ENCODE measurements at regions not wholly inside any gene's neighbourhood (a gene's known extent, or its start where the extent isn't known, plus 50 kb on each side); places are given as distances from the start of the nearest gene placed in this dataset.

DNA sequence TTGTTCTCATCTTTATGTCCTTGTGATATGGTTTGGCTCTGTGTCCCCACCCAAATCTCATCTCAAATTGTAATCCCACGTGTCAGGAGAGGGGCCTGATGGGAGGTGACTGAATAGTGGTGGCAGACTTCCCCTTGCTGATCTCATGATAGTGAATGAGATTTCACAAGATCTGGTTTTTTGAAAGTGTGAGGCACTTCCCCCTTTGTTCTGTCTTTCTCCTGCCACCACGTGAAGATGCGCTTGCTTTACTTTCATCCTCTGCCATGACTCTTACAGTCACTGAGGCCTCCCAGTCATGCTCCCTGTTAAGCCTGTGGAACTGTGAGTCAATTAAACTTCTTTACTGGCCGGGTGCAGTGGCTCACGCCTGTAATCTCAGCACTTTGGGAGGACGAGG is 161.0 kb downstream of the HERPUD2 start:
- peak; percentile 64 for DNase-seq

GRCh38 chr7:35530124-35531109 is 164.5 kb downstream of the HERPUD2 start:
- peak; percentile 41 for DNase-seq

- DNase-seq = no peak
These were observed 165.2 kb downstream of the HERPUD2 start for GRCh38 chr7:35529713-35530112.

- DNase-seq = no peak
These were observed 166.5 kb downstream of the HERPUD2 start for GRCh38 chr7:35528381-35528977.

DNA sequence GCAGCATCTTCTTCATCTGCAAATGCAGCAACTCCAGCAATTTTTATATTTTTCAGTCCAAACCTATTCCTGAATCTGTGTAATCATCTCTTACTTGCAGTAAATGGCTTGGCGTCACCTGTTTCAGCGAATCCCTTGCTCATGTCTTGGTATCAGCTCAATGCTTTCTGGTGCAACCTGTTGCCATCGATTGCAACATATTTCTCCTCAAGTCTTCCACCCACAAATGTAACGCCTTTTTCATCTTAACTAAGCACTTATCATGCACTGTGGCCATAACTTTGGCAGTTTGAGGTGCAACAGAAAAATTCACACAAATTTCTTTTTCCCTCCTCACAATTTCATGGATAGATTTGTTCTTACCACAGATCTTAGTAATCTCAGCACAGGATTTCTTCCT is 168.3 kb downstream of the HERPUD2 start:
- DNase-seq = no peak

- no peak for DNase-seq
These were observed 170.7 kb downstream of the HERPUD2 start for GRCh38 chr7:35524112-35524804.

DNA sequence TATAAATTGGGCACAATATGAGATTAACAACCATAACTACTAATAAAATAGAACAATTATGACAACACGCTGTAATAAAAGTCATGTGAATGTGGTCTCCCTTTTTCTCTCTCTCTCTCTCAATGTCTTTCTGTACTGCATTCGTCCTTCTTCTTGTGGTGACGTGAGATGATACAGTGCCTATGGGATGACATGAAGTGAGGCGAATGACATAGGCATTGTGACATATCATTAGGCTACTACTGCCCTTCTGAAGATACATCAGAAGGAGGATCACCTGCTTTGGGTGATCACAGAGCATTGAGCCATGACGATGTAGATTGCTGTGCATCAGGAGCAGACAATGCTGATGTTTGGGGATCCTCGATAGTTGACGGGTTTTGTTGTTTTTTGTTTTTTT is 171.6 kb downstream of the HERPUD2 start:
- DNase-seq = no peak

- no peak for DNase-seq
These were observed 172.2 kb downstream of the HERPUD2 start for GRCh38 chr7:35522697-35523096.

GRCh38 chr7:35521941-35522340 is 173.0 kb downstream of the HERPUD2 start:
- DNase-seq = no peak

GRCh38 chr7:35520810-35521625 is 173.9 kb downstream of the HERPUD2 start:
- DNase-seq = no peak

DNA sequence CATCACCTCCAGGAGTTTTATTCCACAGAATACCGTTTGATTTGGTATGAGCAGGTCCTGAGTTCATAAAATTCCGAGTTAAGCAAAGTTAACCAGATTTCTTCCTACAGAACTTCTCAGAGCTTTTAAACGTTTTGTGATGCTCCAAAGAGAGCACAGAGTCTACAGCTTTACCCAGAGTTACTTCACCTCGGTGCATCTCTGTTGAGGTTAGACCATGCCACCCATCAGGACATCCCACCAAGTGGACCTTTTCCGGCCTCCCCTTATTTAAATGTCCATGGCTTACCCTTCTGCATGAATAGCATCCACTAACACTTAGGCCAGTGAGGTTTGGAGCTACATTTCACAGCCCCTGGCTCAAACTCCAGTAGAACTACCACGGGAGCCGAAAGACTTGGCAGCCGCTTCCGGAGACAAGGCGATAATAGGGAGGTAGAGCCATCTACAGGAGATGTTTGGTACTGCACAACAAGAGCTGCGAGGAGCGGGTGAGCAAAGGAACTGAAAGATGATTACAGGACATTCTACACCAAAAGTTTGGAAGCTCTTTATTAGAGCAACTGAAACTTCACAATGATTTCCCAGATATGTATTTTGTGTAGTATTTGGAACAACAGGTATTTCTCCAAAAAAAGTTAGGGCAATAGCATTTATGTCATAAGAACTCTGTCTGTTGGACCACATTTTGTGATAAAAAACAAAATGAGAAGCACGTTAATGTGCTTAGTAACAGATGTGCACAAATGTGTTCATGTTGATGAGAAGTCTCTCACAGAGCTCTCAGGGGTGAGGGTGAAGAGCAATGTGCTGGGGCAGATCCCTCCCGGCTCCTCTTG is 174.7 kb downstream of the HERPUD2 start:
- peak; percentile 64 for DNase-seq

DNA sequence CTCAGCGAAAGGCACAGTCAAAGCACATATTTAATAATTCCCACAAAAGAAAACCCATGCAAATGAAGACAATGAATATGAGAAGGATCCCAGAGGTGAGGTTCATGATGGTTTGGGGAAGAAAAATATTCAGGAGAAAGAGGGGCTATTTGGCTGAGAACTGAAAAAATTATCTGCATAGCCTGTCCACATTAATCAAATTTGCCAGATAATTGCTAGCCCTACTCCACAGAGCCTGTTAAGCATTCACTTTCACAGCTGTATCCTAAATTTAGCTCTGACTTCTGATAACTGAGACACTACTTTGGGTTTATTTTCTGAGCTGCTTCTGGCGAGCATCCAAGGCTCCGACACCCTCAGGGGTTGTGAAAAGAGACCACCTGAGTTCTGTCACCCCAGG is 176.2 kb downstream of the HERPUD2 start:
- DNase-seq = no peak

DNA sequence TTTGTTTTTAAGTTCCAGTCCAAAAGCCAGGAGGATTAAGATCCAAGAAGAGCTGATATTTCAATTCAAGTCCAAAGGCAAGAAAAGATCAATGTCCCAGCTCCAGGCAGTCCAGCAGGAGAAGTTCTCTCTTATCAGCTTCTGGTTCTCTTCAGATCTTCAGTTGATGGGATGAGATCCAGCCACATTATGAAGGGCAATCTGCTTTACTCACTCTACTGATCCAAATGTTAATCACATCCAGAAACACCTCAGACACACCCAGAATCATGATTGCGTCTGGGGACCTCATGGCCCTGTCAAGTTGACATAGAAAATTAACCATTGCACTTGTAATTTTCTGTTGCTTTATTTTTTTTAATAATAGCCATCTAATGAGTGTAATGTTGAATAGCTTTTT is 178.4 kb downstream of the HERPUD2 start:
- no peak for DNase-seq

DNA sequence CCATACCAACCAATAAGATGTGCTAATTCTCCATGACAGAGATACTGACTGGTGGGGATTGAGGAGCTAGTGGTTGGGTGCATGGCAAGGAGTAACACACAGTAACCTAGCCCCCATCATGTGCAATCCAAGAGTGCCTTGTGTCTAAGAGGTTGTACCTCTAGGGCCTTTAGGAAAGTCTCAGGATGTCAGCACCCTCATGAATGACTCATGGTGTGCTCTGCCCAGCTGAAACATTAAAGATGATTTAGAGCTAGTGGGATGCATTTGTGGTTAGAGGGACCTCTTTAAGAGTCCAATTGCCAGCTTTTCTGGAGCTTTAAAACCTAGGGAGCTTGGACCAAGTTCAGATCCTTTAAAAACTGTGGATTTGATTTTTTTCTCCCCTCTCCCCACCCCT is 181.1 kb downstream of the HERPUD2 start:
- no peak for DNase-seq

DNA sequence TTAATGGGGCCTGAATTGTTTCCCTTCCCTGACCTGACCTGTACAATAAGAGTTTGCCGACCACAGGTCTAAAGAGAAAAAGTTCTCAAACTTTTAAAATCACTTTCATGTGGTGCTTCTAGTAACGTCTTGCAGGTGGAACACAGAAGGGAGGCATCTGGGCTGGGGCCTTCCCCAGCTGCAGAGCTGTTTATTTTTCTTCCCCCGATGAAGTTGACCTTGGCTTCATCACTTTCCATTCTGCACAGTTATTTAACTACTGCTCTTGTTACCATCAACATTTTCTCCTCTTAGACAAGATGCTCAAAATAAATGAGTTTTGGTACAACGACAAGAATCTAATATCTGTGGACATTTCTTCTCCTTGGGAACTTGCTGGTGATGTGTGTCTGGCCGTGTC is 181.7 kb downstream of the HERPUD2 start:
- no peak for DNase-seq

DNA sequence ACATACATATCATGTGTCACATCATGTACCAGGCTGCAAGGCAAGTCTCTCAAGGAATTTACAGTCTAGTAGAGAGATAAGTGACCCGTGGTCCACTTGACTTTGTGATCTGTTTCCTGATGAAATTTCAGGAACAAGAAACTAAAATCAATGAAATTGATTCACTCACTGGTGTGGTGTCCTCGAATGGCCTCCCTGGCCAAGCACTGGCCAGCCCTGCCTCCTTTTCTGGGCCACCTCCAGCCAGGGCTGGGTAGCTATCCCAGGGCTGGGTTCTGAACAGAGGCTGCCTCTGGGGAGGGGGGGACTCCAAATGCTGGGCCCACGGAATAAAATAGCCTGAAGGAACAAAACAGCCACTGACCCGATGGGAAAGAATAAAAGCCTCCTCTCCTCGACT is 182.2 kb downstream of the HERPUD2 start:
- DNase-seq = no peak

- DNase-seq = no peak
These were observed 186.1 kb downstream of the HERPUD2 start for GRCh38 chr7:35508623-35509400.

GRCh38 chr7:35505066-35505465 is 189.9 kb downstream of the HERPUD2 start:
- DNase-seq = no peak

DNA sequence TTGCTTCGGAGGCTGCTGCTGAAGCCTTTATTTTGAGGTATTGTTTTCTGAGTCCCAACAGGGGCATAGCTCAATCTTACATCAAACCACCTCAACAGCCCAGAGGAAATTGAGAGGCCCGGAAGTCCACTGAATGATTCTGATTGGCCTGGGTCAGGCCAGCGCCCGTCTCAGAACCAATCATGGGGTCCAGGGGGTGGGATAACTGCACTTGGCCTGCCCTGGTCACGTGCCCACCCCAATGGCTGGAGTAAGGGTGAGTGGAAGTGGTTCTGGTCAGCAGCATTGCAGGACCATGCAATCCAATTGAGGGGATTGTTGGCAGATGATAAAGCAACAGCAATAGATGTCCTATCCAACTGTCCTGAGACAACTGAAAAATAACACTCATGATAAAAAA is 190.6 kb downstream of the HERPUD2 start:
- no peak for DNase-seq

- no peak for DNase-seq
These were observed 193.3 kb downstream of the HERPUD2 start for GRCh38 chr7:35501681-35502080.

DNA sequence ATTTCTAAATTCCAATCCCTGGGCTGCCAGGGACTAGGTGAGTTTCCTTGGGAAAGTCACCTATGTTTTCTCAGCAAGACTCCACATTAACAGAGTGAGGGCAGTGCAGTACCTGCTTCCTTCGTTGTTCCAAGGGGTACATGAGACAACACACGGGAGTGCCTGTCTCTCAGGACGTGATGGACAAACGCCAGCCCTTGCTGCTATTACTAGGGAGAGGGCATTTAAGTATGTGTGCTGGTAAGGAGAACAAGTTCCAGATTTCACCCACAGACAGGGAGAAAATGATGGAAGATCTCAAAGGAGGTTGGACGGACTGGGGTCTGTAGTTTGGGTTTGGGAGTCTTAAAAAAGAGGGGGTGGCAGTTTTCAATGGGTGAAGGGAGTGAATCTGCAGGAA is 195.7 kb downstream of the HERPUD2 start:
- DNase-seq = no peak
